SJCRH30 (cell line): ENCODE measurements at regions not wholly inside any gene's neighbourhood (a gene's known extent, or its start where the extent isn't known, plus 50 kb on each side); places are given as distances from the start of the nearest gene placed in this dataset.

Experiments used
- DNase-seq, 2 experiments: peaks; one replicate each; pipeline ENCODE4 v3.0.0-alpha.2; 2015 to 2020
- H3K27ac ChIP-seq: fragments of 250-450 bp; sonication (Bioruptor Pico); 2 replicates; pipeline ENCODE4 v1.5.1; 2020; ENCODE audit warnings: mild to moderate bottlenecking, moderate library complexity
- H3K27me3 ChIP-seq: fragments of 250-450 bp; sonication (Bioruptor Pico); 2 replicates; pipeline ENCODE4 v1.5.1; 2020; ENCODE audit warnings: mild to moderate bottlenecking, moderate library complexity
- H3K36me3 ChIP-seq: fragments of 250-450 bp; sonication (Bioruptor Pico); 2 replicates; pipeline ENCODE4 v1.5.1; 2020; ENCODE audit warnings: mild to moderate bottlenecking, moderate library complexity
- H3K4me1 ChIP-seq: fragments of 250-450 bp; sonication (Bioruptor Pico); 2 replicates; pipeline ENCODE4 v1.5.1; 2020; ENCODE audit warnings: mild to moderate bottlenecking, moderate library complexity
- H3K4me3 ChIP-seq: fragments of 250-450 bp; sonication (Bioruptor Pico); 2 replicates; pipeline ENCODE4 v1.5.1; 2020; ENCODE audit warnings: mild to moderate bottlenecking, moderate library complexity
- H3K9me3 ChIP-seq: fragments of 250-450 bp; sonication (Bioruptor Pico); replicated peaks from 2 replicates; pipeline ENCODE4 v1.5.1; 2020; ENCODE audit warnings: mild to moderate bottlenecking, moderate library complexity

DNA sequence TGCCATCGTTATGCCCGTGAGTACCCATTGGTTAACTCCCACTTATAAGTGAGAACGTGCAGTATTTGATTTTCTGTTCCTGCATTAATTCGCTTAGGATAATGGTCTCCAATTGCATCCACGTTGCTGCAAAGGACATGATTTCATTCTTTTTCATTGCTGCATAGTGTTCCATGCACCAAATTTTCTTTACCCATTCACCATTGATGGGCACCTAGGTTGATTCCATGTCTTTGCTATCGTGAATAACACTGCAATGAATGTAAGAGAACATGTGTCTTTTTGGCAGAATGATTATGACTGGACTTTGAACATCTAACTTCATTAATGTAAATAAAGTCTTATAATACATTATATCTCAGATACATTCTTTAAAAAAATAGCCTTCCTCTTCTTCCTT is 169.6 kb upstream of the CDIN1 start:
- no peaks in the 10 kb centered on the region for H3K4me1 ChIP-seq
- H3K27ac ChIP-seq: no peak overlapping the region
- H3K27me3 ChIP-seq: 0 out of 2 replicates have a peak, but pooled peaks cover 3% of the 10 kb centered on the region
- H3K36me3 ChIP-seq: no peaks in the 10 kb centered on the region
- no peaks in the 10 kb centered on the region for H3K9me3 ChIP-seq
- no peak overlapping the region for H3K4me3 ChIP-seq
- no peak for DNase-seq

DNA sequence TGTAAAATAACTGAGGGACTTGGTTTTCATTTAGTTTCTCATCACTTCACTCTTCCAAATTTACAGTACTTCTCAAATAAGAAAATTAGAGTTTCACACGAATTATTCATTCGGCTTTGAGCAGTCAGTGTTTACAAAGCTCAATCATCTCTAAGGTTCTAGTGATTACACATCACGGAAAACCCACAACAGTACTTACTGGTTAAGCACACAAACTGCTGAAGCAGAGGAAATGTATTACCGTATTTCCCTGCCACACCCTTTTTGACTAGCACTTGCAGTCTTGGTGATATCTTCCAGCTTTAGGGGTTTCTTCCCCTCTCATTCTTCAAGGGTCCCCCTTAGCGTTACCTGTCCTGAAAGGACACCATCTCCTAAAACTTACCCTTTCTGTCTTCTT is 164.8 kb upstream of the CDIN1 start:
- no peaks in the 10 kb centered on the region for H3K27me3 ChIP-seq
- H3K9me3 ChIP-seq: no peaks in the 10 kb centered on the region
- DNase-seq: no peak
- no peaks in the 10 kb centered on the region for H3K4me1 ChIP-seq
- H3K4me3 ChIP-seq: no peak overlapping the region
- H3K36me3 ChIP-seq: no peaks in the 10 kb centered on the region
- H3K27ac ChIP-seq: no peak overlapping the region

DNA sequence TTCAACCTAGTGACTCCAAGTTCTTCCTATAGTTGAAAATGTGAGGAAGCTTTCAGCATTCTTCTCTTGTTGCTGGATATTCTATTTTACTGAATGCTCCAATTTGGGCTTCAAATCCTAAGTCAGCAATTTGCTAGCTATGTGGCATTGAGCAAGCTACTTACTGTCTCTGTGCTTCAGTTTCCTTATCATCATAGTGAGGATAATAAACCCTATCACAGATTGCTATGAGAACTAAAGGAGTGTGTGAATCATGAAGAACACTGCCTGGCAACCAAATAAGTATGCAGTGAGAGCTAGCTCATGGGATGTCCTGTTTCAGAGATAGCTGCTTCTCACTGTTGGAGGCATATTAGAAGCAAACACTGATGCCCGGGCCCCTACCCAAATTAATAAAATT is 163.8 kb upstream of the CDIN1 start:
- Histone ChIP-seq H3K36me3 (no peaks in the 10 kb centered on the region), H3K9me3 (no peaks in the 10 kb centered on the region), H3K27me3 (no peaks in the 10 kb centered on the region), H3K4me1 (no peaks in the 10 kb centered on the region), H3K4me3 (no peak overlapping the region), H3K27ac (no peak overlapping the region)
- DNase-seq: no peak

DNA sequence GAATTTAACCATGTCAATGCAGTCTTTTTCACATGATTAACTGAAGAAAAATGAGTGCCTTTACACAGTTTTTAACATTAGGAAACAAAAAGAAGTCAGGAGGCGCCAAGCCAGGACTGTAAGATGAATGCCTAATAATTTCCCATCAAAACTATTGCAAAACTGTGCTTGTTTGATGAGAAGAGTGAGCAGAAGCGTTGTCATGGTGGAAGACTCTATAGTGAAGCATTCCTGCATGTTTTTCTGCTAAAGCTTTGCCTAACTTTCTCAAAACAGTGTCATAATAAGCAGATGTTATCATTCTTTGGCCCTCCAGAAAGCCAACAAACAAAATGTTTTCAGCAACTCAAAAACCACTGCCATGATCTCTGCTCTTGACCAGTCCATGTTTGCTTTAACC is 156.8 kb upstream of the CDIN1 start:
- no peak overlapping the region for H3K4me3 ChIP-seq
- no peak overlapping the region for H3K27ac ChIP-seq
- H3K27me3 ChIP-seq: no peaks in the 10 kb centered on the region
- peaks cover 5% of the 10 kb centered on the region; the same call in 1 of the 2 replicates for H3K4me1 ChIP-seq
- no peaks in the 10 kb centered on the region; the same call in 1 of the 2 replicates for H3K9me3 ChIP-seq
- H3K36me3 ChIP-seq: no peaks in the 10 kb centered on the region
- DNase-seq: no peak

DNA sequence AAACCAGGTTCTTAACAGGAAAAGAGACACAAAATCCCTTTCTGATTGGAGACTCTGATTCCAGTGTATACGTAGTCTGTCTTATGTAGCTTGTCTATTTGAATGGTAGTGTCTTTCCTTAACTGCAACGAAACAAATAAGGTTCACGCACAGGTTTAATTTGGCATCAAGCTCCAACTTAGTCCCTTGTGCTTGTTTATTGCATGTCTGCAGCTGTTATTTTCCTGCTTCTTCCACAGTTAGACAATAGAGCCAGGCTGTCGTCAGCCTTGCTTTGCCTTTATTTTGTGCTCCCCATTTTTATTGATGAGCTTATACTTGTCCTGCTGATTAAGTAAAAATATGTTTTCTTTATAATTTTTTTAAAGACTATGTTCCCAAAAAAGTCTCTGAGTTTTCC is 152.7 kb upstream of the CDIN1 start:
- H3K4me3 ChIP-seq: no peak overlapping the region
- no peak for DNase-seq
- peaks cover 9% of the 10 kb centered on the region for H3K4me1 ChIP-seq
- H3K27me3 ChIP-seq: no peaks in the 10 kb centered on the region
- no peaks in the 10 kb centered on the region; the same call in 1 of the 2 replicates for H3K9me3 ChIP-seq
- H3K27ac ChIP-seq: no peak overlapping the region
- no peaks in the 10 kb centered on the region for H3K36me3 ChIP-seq

DNA sequence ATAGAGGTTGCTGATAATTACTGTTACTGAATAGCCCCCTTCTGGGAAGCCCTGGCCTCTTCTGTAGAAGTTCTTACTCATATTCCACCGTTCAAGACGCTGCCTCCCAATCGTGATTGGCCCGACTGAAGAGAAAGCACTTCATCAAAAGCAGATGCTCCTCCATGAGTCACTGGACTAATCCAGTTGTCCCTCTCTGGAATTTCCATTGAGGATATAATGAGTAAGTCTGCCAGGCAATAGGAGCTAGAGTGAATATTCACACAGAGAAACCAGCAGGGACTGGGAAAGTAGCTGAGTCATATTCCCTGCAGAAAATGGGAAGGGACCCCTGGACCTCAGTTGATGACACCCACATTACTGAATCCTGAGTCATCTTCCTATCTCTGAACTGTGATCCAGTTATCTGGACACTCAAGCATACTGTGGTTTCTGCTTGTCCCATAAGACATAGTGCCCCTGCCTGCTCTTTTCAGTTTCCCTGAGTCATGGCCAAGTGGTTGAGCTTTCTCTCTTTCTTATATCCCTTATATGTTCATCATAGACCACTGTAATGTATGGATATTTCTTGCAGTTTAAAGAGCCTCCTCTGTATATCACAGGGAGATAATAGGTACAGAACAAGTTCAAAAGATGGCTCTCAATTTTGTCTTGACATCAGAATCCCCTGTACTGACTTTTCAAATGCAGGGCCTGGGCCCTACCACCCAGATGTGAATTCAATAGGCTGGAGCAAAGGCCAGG is 151.2 kb upstream of the CDIN1 start:
- no peaks in the 10 kb centered on the region for H3K36me3 ChIP-seq
- H3K4me3 ChIP-seq: no peak overlapping the region
- peak overlapping the region; percentile 49 for H3K27ac ChIP-seq
- H3K4me1 ChIP-seq: peaks cover 9% of the 10 kb centered on the region
- peak; percentile 55 to 65 for DNase-seq
- H3K9me3 ChIP-seq: no peaks in the 10 kb centered on the region; the same call in 1 of the 2 replicates
- no peaks in the 10 kb centered on the region for H3K27me3 ChIP-seq

DNA sequence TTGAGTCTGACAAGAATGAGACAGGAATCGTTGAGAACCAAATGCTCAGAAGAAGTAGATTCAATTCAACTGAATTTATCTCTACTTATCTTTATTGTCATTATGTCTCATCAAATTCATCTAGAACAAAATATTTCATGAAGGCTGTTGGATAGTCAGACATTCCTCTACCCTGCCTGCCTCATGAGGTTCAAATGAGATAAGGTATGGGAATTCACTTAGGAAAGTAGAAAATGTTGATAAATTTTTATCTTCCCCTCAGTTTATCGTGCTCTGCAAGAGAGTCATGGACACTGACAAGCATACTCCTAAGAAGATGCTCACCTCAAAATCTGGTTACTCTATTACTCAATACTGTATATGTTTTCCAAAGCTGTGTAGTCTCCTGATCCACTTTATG is 149.7 kb upstream of the CDIN1 start:
- peaks cover 9% of the 10 kb centered on the region for H3K4me1 ChIP-seq
- no peak for DNase-seq
- no peaks in the 10 kb centered on the region; the same call in 1 of the 2 replicates for H3K9me3 ChIP-seq
- no peaks in the 10 kb centered on the region for H3K36me3 ChIP-seq
- no peaks in the 10 kb centered on the region for H3K27me3 ChIP-seq
- H3K4me3 ChIP-seq: no peak overlapping the region
- no peak overlapping the region for H3K27ac ChIP-seq

DNA sequence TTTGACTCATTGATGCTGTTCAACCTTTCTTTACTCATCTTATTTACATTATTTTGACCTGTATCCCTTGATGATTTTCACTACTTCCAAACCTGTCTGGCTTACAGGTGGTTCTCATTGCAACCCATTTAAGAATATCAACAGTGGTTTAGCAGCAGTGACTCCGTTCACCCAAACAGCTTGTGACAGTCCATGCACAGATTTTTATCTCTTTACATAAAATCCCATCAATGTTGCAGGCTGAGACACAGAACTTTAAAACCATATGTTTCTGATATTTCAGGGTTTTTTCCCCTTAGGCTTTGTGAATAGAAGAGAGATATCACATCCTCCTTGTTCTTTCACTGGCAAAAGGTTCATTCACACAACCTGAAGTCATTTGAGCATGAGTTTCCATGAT is 149.1 kb upstream of the CDIN1 start:
- no peaks in the 10 kb centered on the region for H3K27me3 ChIP-seq
- peaks cover 9% of the 10 kb centered on the region for H3K4me1 ChIP-seq
- H3K27ac ChIP-seq: no peak overlapping the region
- no peak overlapping the region for H3K4me3 ChIP-seq
- no peak for DNase-seq
- no peaks in the 10 kb centered on the region for H3K36me3 ChIP-seq
- no peaks in the 10 kb centered on the region; the same call in 1 of the 2 replicates for H3K9me3 ChIP-seq

DNA sequence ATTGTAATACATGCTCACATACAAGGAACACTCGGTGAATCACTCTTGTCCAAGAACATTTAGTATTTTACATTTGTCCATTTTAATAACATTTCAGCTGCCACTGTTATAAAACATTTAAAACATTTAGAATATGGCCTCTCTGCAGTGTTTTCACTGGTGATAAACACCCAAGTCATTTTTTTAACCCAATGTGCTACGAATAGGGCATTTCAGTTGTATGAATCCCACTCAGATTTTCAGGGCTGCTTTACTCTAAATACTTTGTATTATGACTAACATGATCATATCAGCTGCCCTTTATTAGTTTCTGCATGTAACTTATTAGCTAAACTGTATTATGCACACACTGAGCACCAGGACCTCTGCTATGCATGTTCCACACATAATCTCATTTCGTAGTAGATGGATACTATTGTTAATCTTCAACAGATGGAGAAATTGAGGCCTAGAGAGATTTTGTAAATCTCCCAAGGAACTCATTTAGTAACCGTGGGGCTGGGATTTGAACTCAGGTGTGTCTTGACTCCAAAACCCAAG is 148.6 kb upstream of the CDIN1 start:
- H3K4me1 ChIP-seq: peaks cover 9% of the 10 kb centered on the region
- no peak overlapping the region for H3K4me3 ChIP-seq
- H3K27ac ChIP-seq: no peak overlapping the region
- no peaks in the 10 kb centered on the region for H3K36me3 ChIP-seq
- H3K27me3 ChIP-seq: no peaks in the 10 kb centered on the region
- DNase-seq: no peak
- no peaks in the 10 kb centered on the region; the same call in 1 of the 2 replicates for H3K9me3 ChIP-seq

DNA sequence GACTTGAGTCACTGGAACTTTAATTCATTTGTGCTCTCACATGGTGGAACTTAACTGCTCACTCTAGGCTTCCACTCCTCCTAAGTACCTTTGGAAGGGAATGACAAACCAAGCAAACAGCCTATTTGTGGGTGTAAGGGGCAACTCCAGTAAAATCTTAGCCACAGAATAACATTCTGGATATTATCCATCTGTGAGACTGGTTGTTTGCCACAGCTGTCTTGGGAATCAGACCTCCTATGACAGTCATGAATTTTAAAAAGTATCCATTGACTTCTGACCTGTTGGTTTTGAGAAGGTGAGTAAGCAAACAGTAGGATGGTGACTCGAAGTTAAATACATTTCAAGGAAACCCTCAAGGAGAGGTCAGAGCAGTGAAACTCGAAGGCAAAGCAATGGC is 147.3 kb upstream of the CDIN1 start:
- no peaks in the 10 kb centered on the region for H3K36me3 ChIP-seq
- H3K27me3 ChIP-seq: no peaks in the 10 kb centered on the region
- no peak overlapping the region for H3K4me3 ChIP-seq
- H3K9me3 ChIP-seq: no peaks in the 10 kb centered on the region; the same call in 1 of the 2 replicates
- DNase-seq: no peak
- peaks cover 7% of the 10 kb centered on the region for H3K4me1 ChIP-seq
- no peak overlapping the region for H3K27ac ChIP-seq

DNA sequence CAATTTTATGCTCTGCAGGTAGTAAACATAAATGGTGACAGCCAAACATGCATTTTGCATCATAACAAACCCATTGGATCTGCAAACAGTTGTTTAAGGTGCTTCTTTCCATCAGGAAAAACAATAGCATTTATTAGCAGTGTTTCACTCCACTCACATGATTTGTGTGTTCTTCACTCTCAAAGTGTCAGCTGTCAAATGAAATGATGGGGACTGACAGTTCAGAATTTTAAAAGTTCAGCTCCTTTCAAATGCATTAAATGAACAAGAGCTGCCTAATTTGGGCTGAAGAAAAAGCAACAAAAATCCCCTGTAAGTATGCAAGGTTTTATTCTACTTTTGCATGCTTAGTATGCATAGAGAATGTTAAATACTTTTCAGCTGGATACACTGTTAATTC is 145.2 kb upstream of the CDIN1 start:
- H3K9me3 ChIP-seq: no peaks in the 10 kb centered on the region
- no peaks in the 10 kb centered on the region for H3K27me3 ChIP-seq
- H3K27ac ChIP-seq: no peak overlapping the region
- no peak for DNase-seq
- no peaks in the 10 kb centered on the region for H3K36me3 ChIP-seq
- no peaks in the 10 kb centered on the region for H3K4me1 ChIP-seq
- no peak overlapping the region for H3K4me3 ChIP-seq

DNA sequence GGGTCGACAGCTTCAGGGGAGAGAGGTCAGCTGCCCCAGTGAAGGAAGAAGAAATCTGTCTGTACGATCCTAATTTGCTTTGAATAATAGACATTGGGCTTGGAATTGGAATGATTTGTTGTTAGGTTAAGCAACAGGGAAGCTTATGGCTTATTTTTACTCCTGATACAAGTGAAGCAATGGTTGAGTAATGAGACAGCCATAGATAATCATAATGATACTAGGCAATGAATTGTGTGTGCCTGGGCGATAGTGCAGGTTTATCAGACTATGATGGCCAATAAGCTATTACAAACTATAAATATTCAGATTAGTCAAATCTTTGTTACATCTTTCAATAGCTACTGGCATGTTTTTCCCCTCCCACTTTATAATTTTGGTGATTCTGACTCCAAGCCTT is 140.9 kb upstream of the CDIN1 start:
- Histone ChIP-seq H3K27ac (no peak overlapping the region), H3K27me3 (no peaks in the 10 kb centered on the region), H3K4me3 (no peak overlapping the region), H3K9me3 (no peaks in the 10 kb centered on the region), H3K36me3 (no peaks in the 10 kb centered on the region), H3K4me1 (no peaks in the 10 kb centered on the region)
- no peak for DNase-seq

DNA sequence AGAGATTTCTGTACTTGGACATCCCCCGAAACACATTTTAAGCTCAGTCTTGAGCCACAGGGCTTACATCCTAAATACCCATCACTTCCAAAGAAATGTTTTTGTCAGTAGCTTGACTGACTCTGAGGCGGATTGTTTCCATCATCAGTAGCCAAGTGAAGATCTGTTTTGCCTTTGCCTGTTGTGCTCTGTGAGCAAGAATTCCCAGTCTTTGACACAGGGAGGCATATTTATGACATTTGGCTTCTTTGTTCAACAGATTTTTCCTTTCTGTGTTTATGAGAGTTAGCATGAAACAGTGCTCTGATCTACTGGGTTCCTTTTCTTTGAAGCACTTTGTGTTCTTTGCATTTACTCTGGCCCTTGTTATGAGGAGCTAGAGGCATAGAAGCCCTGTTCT is 132.1 kb upstream of the CDIN1 start:
- Histone ChIP-seq H3K27me3 (no peaks in the 10 kb centered on the region), H3K36me3 (no peaks in the 10 kb centered on the region), H3K27ac (no peak overlapping the region), H3K4me1 (no peaks in the 10 kb centered on the region), H3K4me3 (no peak overlapping the region), H3K9me3 (no peaks in the 10 kb centered on the region)
- no peak for DNase-seq

DNA sequence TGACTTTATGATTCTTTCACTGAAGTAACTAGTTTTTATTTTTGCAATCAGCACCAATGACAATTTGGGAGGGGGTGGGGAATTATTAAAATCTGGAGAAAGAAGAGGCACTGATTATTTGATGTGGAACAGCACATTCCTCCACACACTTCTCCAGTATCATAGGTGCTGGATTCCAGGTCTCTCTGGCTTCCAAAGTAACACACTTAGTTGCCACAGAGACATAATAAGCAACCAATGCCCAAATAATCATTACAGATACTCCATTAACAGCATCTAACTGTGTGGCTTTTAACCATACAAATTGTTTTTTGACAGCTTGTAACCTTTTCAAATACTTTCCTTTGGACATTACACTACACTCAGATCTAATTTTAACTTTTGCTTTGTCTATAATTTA is 131.0 kb upstream of the CDIN1 start:
- Histone ChIP-seq H3K36me3 (no peaks in the 10 kb centered on the region), H3K27me3 (no peaks in the 10 kb centered on the region), H3K4me3 (no peak overlapping the region), H3K4me1 (no peaks in the 10 kb centered on the region), H3K9me3 (no peaks in the 10 kb centered on the region), H3K27ac (no peak overlapping the region)
- DNase-seq: no peak

DNA sequence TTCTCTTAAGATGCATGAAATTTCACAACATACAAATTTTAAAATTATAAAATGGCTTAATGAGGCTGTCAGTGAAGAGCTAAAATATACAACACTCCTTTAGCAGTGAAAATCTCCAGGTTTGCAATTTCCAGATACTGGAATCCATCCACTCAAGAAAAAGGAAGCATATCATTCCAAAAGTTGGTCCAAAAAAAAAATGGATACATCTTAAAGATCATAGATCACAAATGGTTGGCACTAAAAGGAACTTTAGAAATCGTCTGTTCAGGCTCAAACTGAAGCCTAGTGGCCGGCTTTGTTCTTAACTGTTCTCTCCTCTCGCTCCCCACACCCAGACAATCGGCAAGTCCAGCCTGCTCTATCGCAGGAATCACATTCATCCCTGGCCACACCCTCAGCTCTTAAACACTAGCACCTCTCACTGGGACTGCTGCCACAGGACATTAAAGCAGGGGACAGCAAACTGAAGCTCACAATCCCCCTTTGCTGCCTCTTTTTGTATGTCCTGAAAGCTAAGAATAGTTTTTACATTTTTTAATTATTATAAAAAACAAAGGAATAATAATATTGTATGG is 130.3 kb upstream of the CDIN1 start:
- H3K27me3 ChIP-seq: no peaks in the 10 kb centered on the region
- DNase-seq: no peak
- no peaks in the 10 kb centered on the region for H3K36me3 ChIP-seq
- H3K4me1 ChIP-seq: no peaks in the 10 kb centered on the region
- no peak overlapping the region for H3K4me3 ChIP-seq
- no peak overlapping the region for H3K27ac ChIP-seq
- no peaks in the 10 kb centered on the region; the same call in 1 of the 2 replicates for H3K9me3 ChIP-seq
